GM18867 (cell line): ENCODE measurements at regions not wholly inside any gene's neighbourhood (a gene's known extent, or its start where the extent isn't known, plus 50 kb on each side); places are given as distances from the start of the nearest gene placed in this dataset.
A peak's percentile ranks its signal among the peaks of the same experiment; 100 is the strongest.

ENCODE experiments used
- ATAC-seq: cut with Tn5 transposase; IDR thresholded peaks from one replicate; pipeline ENCODE4 v1.9.1; 2021; ENCODE audit warnings: mild to moderate bottlenecking, moderate library complexity; ENCODE audit not compliant: unreplicated experiment

GRCh38 chr1:114342376-114342775, 168.6 kb downstream of the TRIM33 start:
- ATAC-seq: no peak

DNA sequence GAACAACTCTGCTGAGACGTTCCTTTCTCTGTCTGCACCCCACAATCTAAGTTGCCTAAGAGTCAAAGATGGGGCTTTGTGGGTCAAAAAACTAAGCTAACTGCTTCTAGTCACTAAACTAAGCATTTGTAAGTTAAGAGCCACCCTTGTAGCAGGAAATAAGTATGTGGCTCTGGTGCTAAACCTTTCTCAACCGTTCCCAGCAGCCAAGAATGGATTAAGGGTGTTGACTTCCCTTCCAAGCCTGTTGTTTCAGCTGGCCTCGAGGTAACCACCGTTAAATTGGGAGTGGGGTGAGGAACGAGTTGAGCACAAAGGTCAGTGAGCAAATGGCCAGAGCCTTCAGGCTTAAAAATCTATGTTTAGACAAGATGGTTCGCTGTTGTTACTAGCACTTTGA, 169.1 kb downstream of the TRIM33 start:
- no peak for ATAC-seq

- no peak for ATAC-seq
Observed at GRCh38 chr1:114341299-114341698, 169.7 kb downstream of the TRIM33 start.

DNA sequence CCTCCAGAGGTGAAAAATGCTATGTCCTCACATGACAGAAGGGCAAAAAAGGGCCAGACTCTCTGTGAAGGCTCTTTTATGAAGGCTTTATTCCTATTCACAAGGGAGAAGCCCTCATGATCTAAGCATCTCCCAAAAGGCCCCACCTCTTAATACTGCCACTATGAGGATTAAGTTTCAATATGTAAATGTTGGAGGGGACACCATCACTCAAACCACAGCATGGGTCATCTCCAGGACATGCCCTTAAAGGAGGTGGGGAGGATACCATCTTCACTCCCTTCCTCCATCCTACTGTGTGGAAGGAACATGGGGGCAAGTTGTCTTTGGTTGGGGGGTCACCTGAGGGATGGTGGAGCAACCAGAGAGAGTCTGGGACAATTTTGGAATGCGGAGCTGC, 170.1 kb downstream of the TRIM33 start:
- no peak for ATAC-seq

- ATAC-seq: no peak
Observed at GRCh38 chr1:114339379-114339778, 171.6 kb downstream of the TRIM33 start.

DNA sequence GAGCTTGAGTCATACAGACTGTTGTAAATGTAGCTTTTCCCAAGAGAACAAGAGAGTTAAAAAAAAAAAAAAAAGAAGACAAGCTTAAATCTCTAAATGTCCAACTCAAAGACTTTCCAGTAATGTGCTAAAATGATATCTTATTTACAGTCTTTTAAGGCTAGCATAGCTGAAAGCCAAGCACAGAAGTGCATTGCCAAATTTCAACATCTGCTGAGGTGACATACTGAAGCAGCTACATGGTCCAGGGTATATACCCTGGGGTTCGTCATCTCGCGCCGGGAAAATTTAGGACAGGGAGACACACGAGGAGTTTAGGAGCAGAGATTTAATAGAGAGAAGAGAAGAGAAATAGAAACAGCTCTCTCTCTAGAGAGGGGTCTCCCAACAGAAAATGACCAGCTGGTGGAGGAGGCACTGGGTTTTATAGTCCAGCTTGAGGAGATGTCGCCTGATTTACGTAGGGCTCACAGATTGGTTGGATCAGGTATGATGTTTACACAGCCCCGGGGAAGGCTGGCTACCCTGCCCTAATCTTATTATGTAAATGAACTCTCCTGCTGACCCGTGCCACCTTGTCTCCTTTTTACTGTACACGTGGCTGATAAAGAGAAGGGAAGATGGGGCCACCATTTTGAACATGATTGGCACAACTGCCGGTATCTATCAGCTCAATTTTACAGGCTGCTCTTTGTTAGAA, 172.7 kb downstream of the TRIM33 start:
- no peak for ATAC-seq

DNA sequence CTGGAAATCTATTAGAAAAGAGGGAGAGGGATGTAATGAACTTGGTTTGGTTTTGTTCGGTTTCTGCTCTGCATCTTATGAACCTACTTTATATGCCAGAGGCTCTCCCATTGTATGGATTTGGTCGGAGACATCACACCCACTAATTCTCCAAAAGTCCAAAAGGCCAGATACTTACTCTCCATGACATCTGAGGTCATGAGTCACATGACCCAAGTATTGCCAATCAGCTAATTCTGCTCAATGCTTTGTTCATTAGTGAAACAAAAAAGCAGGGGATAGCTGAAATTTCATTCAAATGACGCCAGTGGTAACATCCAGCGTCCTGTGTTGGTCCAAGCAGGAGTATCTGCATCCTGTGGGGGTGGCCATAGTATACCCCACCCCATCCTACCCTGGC, 173.6 kb downstream of the TRIM33 start:
- no peak for ATAC-seq

GRCh38 chr1:114336360-114336759, 174.6 kb downstream of the TRIM33 start:
- ATAC-seq: no peak

- ATAC-seq: no peak
Observed at GRCh38 chr1:114335273-114335672, 175.7 kb downstream of the TRIM33 start.

GRCh38 chr1:114334297-114334696, 176.7 kb downstream of the TRIM33 start:
- no peak for ATAC-seq

DNA sequence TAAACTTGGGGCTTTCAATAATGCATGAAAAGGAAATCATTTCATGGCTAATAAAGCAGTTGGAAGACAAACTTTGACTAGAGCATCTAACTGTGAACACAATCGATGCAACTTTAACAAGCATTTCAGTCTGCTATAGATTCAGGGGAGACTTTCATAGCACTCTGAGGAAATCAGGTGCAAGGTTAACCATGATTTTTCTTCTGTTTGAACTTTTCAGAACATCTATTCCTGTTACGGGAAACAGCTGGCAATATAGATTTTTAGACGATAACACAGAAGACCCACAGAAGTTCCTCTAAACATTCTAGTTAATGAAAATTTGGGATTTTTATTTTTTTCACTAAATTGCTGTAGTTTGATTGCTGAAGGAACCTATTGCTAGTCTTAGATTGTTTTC, 177.3 kb downstream of the TRIM33 start:
- no peak for ATAC-seq

- peak; percentile 67 for ATAC-seq
Observed at GRCh38 chr1:114331936-114332335, 178.3 kb upstream of the SYT6 start.

DNA sequence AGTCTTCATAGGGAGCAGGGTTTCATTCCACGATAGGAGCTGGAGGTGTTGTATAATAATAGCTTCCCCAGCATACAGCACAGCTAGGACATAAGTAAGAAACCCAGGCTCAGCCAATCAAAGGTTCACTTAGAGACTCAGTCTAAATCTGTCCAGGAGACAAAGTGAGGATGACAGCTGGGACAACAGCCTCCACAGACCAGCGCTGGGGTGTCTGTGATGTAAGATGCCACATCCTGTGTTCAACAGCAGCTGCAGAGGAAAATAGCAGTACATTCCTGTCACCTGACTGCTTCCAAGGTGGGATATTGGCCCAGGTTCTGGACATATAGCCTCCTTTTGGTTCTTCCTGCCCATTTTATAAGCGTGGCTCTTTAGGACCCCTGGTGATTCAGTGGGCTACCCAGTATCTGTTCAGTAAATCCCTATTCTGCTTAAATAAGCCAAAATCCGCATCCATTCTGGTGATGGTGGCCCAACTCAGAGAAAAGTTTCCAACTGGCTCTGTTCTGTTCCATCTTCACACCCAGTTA, 176.8 kb upstream of the SYT6 start:
- ATAC-seq: no peak

- ATAC-seq: no peak
Observed at GRCh38 chr1:114328361-114328904, 174.8 kb upstream of the SYT6 start.

DNA sequence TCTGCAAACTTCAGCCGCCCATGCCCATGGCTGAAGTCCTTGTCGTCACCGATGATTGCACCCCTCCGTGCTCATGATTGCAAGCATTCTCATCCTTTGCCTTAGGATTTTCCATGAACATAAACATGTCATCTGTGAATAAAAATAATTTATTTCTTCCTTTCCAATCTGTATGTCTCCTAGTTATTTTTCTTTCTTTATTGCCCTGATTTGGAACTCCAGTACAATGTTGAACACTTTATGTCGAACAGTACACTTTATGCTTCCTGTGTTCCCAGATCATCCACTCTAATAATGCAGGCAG, 170.9 kb upstream of the SYT6 start:
- no peak for ATAC-seq

- ATAC-seq: no peak
Observed at GRCh38 chr1:114323959-114324661, 170.4 kb upstream of the SYT6 start.

DNA sequence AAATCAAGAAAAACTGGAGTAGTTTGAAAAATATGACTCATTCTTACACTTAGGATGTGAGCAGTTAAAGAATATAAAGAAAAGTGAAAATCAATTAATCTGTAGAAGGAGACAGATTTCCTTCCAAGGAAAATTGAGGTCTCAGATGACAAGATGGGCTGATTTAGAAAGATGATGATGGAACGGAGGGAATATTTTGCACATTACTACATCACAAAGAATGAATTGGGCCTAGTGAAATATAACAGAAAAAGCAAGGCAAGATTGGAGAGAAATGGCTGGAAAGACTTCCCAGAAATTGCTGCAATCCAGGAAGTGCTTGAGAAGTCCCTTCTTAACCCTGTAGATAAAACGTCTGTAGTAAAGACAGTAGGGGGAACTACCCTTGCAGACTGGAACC, 169.1 kb upstream of the SYT6 start:
- ATAC-seq: no peak

DNA sequence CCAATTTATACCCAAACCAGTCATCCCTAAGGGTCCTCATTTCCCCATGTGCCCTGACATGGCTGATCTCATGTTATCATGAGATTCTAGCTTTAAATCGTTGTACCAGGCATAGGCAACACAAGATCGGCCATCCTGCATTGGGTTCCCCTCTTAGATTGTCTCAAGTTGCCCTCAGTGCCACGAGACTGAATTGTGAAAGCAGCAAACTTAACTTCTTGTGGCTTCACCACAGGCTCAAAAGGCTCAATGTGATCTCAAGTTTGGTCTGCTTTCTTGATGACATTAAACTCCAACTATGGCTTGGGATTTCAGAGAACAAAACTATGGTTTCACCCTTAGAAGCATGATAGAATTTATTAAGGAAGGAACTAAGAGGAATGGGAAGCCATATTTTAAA, 168.5 kb upstream of the SYT6 start:
- no peak for ATAC-seq

DNA sequence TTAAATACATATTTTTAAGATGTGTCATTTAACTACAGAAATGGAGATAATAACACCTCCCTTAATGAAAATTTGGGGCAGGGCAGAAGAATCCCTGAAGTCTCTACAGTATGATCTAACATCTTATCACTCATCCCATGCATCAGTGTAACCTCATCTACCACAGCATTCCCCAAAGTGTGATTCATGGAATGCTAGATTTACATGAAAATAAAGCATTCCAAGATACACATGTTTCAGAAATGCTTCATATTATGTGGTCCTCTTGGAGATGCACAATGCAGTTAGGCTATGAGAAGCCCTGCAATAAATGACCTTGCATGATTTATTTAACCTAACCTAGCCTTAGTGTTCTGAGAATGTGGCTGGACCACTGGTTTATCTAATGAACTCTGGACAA, 166.9 kb upstream of the SYT6 start:
- no peak for ATAC-seq

DNA sequence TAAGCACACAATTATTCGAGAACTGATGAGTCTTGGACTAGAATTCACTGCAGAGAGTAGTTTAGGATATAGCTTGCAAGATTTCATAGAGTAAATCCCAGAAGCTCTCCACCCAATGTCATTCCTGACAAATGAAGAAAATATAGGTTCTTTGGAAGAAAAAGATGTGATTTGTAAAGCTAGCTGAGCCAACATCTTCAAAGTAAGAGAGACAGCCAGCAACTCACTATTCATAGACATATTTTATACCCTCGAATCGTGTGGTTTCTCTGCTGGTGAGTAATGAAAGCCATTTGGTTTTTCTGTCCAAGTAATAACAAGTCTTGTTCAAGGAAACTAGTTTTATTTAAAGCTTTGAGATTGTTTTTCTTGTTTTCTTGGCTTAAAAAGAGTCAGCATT, 165.7 kb upstream of the SYT6 start:
- no peak for ATAC-seq

GRCh38 chr1:114318961-114319360, 165.3 kb upstream of the SYT6 start:
- no peak for ATAC-seq

DNA sequence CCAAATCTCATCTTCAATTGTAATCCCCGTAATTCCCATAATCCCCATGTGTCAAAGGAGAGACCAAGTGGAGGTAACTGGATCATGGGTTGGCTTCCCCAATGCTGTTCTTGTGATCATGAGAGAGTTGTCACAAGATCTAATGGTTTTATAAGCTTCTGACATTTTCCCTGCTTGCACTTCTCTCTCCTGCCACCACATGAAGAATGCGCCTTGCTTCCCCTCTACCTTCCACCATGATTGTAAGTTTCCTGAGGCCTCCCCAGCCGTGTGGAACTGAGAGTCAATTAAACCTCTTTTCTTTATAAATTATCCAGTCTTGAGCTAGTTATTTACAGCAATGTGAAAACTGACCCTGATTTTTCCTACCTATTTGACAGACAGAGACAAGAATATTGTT, 162.5 kb upstream of the SYT6 start:
- ATAC-seq: no peak
